GM19328 (cell line): ENCODE measurements at regions not wholly inside any gene's neighbourhood (a gene's known extent, or its start where the extent isn't known, plus 50 kb on each side); places are given as distances from the start of the nearest gene placed in this dataset.

ENCODE experiments used
- ATAC-seq: cut with Tn5 transposase; IDR thresholded peaks from one replicate; pipeline ENCODE4 v1.9.1; 2021; ENCODE audit warnings: mild to moderate bottlenecking, moderate library complexity; ENCODE audit not compliant: unreplicated experiment

- ATAC-seq, result no peak
Measured at GRCh38 chr6:166010136-166010960, 157.3 kb downstream of the TBXT start.

- ATAC-seq, result no peak
Measured at GRCh38 chr6:166009385-166010031, 158.1 kb downstream of the TBXT start.

GRCh38 chr6:166008441-166009369, 158.9 kb downstream of the TBXT start:
- ATAC-seq, result no peak

- no peak for ATAC-seq
Measured at GRCh38 chr6:166007349-166008263, 160.0 kb downstream of the TBXT start.

- no peak for ATAC-seq
Measured at GRCh38 chr6:166006900-166007301, 160.8 kb downstream of the TBXT start.

- ATAC-seq, result no peak
Measured at GRCh38 chr6:166005944-166006899, 161.4 kb downstream of the TBXT start.

- no peak for ATAC-seq
Measured at GRCh38 chr6:166005401-166005943, 162.2 kb downstream of the TBXT start.

- ATAC-seq, result no peak
Measured at GRCh38 chr6:166004876-166005275, 162.8 kb downstream of the TBXT start.

- no peak for ATAC-seq
Measured at GRCh38 chr6:166004471-166004870, 163.2 kb downstream of the TBXT start.

GRCh38 chr6:166003569-166003968, 164.1 kb downstream of the TBXT start:
- no peak for ATAC-seq

- no peak for ATAC-seq
Measured at GRCh38 chr6:166001359-166001758, 166.3 kb downstream of the TBXT start.

- ATAC-seq, result no peak
Measured at GRCh38 chr6:165999279-165999678, 168.4 kb downstream of the TBXT start.

- no peak for ATAC-seq
Measured at GRCh38 chr6:165998072-165998471, 169.6 kb downstream of the TBXT start.

- ATAC-seq, result no peak
Measured at GRCh38 chr6:165991341-165991740, 176.3 kb downstream of the TBXT start.

- no peak for ATAC-seq
Measured at GRCh38 chr6:165990216-165990615, 177.4 kb downstream of the TBXT start.

- no peak for ATAC-seq
Measured at GRCh38 chr6:165988757-165989456, 178.7 kb downstream of the TBXT start.

- ATAC-seq, result no peak
Measured at GRCh38 chr6:165988302-165988756, 179.3 kb downstream of the TBXT start.
